ENCODE measurements at regions not wholly inside any gene's neighbourhood (a gene's known extent, or its start where the extent isn't known, plus 50 kb on each side); places are given as distances from the start of the nearest gene placed in this dataset.
"Not testable (repeated sequence)": the region's sequence is repeated elsewhere in the genome, so short reads cannot be mapped to it uniquely, and the experiment has no call there.

GRCh38 chr12:114030451-114030850 is 64.3 kb upstream of the RBM19 start:
- WGBS (ENCODE audit: insufficient coverage) = 70% methylated on average over 2 of the region's 4 CpGs
- H3K27ac ChIP-seq (ENCODE audit: low read depth, low read length) = no peak overlapping the region
- H3K36me3 ChIP-seq (ENCODE audit: control insufficient read depth, insufficient read depth, low read length) = no peaks in the 10 kb centered on the region
- no peaks in the 10 kb centered on the region for H3K9me3 ChIP-seq (ENCODE audit: control insufficient read depth, insufficient read depth, low read length)
- peak in 1 of 6 donors; percentile 7 for DNase-seq (ENCODE audit: low read depth in 4 of 6, low spot score in 6 of 6)
- H3K4me3 ChIP-seq (ENCODE audit: low read depth, low read length) = no peak overlapping the region
- peaks cover 3% of the 10 kb centered on the region for H3K27me3 ChIP-seq (ENCODE audit: control insufficient read depth, insufficient read depth, low read length)
- H3K4me1 ChIP-seq (ENCODE audit: control insufficient read depth, insufficient read depth, low read length) = no peaks in the 10 kb centered on the region

GRCh38 chr12:114026805-114027204 is 60.7 kb upstream of the RBM19 start:
- Histone ChIP-seq H3K36me3 (ENCODE audit: control insufficient read depth, insufficient read depth, low read length) (no peaks in the 10 kb centered on the region), H3K4me3 (ENCODE audit: low read depth, low read length) (no peak overlapping the region), H3K9me3 (ENCODE audit: control insufficient read depth, insufficient read depth, low read length) (no peaks in the 10 kb centered on the region), H3K4me1 (ENCODE audit: control insufficient read depth, insufficient read depth, low read length) (no peaks in the 10 kb centered on the region), H3K27me3 (ENCODE audit: control insufficient read depth, insufficient read depth, low read length) (no peaks in the 10 kb centered on the region), H3K27ac (ENCODE audit: low read depth, low read length) (no peak overlapping the region)
- WGBS (ENCODE audit: insufficient coverage) = 89% methylated on average over 3 of the region's 4 CpGs
- no peak for DNase-seq (ENCODE audit: low read depth in 4 of 6, low spot score in 6 of 6)

- 38% methylated on average over 1 of the region's 3 CpGs for WGBS (ENCODE audit: insufficient coverage)
- H3K9me3 ChIP-seq (ENCODE audit: control insufficient read depth, insufficient read depth, low read length) = no peaks in the 10 kb centered on the region
- H3K4me3 ChIP-seq (ENCODE audit: low read depth, low read length) = no peak overlapping the region
- H3K4me1 ChIP-seq (ENCODE audit: control insufficient read depth, insufficient read depth, low read length) = no peaks in the 10 kb centered on the region
- no peak overlapping the region for H3K27ac ChIP-seq (ENCODE audit: low read depth, low read length)
- no peaks in the 10 kb centered on the region for H3K27me3 ChIP-seq (ENCODE audit: control insufficient read depth, insufficient read depth, low read length)
- no peaks in the 10 kb centered on the region for H3K36me3 ChIP-seq (ENCODE audit: control insufficient read depth, insufficient read depth, low read length)
- no peak for DNase-seq (ENCODE audit: low read depth in 4 of 6, low spot score in 6 of 6)
Measured at GRCh38 chr12:114025935-114026334, 59.8 kb upstream of the RBM19 start.

DNA sequence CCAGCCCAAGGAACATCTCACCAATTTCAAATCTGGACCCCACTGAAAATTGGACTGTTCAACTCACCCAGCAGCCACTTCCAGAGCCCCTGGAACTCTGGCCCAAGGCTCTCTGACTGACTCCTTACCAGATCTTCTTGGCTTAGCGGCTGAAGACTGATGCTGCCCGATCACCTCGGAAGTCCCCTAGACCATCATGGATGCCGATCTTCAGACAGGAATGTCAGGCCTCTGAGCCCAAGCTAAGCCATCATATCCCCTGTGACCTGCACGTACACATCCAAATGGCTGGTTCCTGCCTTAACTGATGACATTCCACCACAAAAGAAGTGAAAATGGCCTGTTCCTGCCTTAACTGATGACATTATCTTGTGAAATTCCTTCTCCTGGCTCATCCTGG is 56.0 kb upstream of the RBM19 start:
- not testable (repeated sequence) for H3K4me1 ChIP-seq (ENCODE audit: control insufficient read depth, insufficient read depth, low read length); H3K4me3 ChIP-seq (ENCODE audit: low read depth, low read length); H3K9me3 ChIP-seq (ENCODE audit: control insufficient read depth, insufficient read depth, low read length); H3K27ac ChIP-seq (ENCODE audit: low read depth, low read length); DNase-seq (ENCODE audit: low read depth in 4 of 6, low spot score in 6 of 6); H3K27me3 ChIP-seq (ENCODE audit: control insufficient read depth, insufficient read depth, low read length); H3K36me3 ChIP-seq (ENCODE audit: control insufficient read depth, insufficient read depth, low read length)
- WGBS (ENCODE audit: insufficient coverage) = 95% methylated on average over 4 of the region's 5 CpGs

- Histone ChIP-seq H3K36me3 (ENCODE audit: control insufficient read depth, insufficient read depth, low read length) (no peaks in the 10 kb centered on the region), H3K27ac (ENCODE audit: low read depth, low read length) (no peak overlapping the region), H3K9me3 (ENCODE audit: control insufficient read depth, insufficient read depth, low read length) (no peaks in the 10 kb centered on the region), H3K27me3 (ENCODE audit: control insufficient read depth, insufficient read depth, low read length) (no peaks in the 10 kb centered on the region), H3K4me1 (ENCODE audit: control insufficient read depth, insufficient read depth, low read length) (no peaks in the 10 kb centered on the region), H3K4me3 (ENCODE audit: low read depth, low read length) (no peak overlapping the region)
- peak in 1 of 6 donors; percentile 6 for DNase-seq (ENCODE audit: low read depth in 4 of 6, low spot score in 6 of 6)
- no CpG with 5 or more reads among the region's 1 CpG for WGBS (ENCODE audit: insufficient coverage)
Measured at GRCh38 chr12:114018669-114019068, 52.5 kb upstream of the RBM19 start.
